ENCODE measurements at regions not wholly inside any gene's neighbourhood (a gene's known extent, or its start where the extent isn't known, plus 50 kb on each side); places are given as distances from the start of the nearest gene placed in this dataset.

GRCh38 chr7:25444991-25445390 lies 216.7 kb upstream of the NPVF start:
- no peak for TF ChIP-seq POLR2A (IDR thresholded peaks at IDR 0.05; ENCODE audit: low read length)
- TF ChIP-seq GATA1 (IDR thresholded peaks at IDR 0.05; ENCODE audit: low read depth, low read length): no peak

Data from erythroblast (primary cell).